Lower leg skin (tissue), 3 donors: ENCODE measurements at regions not wholly inside any gene's neighbourhood (a gene's known extent, or its start where the extent isn't known, plus 50 kb on each side); places are given as distances from the start of the nearest gene placed in this dataset.

Source experiments
- POLR2A ChIP-seq, 2 donors: fragments of 450-650 bp; IDR thresholded peaks; one replicate each; pipeline ENCODE4 v1.6.1; 2016 to 2017; ENCODE audit warnings: antibody characterized with exemption in 2 of 2, mild to moderate bottlenecking in 1 of 2, moderate library complexity in 1 of 2
- TF ChIP-seq, protein P1 (sequence below), 3 donors: fragments of 450-650 bp; IDR thresholded peaks; one replicate each; pipeline ENCODE4 v1.5.1; 2016; ENCODE audit warnings: antibody characterized with exemption in 3 of 3, mild to moderate bottlenecking in 3 of 3, moderate library complexity in 2 of 3

DNA sequence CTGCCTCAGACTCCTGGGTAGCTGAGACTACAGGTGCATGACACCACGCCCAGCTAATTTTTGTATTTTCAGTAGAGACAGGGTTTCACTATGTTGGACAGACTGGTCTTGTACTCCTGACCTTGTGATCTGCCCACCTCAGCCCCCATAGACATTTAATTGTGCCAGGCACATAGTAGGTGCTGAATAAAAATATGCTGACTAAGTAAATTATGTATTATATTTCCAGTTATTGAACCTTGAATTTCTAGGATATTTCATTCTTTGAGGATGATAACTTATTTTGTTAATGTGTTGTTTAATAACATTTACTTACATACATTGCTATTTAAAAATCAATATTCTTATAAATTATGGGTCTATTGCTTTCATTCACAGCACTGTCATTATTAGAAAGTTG lies 190.4 kb upstream of the LRRTM4 start:
- TF ChIP-seq, protein P1, sequence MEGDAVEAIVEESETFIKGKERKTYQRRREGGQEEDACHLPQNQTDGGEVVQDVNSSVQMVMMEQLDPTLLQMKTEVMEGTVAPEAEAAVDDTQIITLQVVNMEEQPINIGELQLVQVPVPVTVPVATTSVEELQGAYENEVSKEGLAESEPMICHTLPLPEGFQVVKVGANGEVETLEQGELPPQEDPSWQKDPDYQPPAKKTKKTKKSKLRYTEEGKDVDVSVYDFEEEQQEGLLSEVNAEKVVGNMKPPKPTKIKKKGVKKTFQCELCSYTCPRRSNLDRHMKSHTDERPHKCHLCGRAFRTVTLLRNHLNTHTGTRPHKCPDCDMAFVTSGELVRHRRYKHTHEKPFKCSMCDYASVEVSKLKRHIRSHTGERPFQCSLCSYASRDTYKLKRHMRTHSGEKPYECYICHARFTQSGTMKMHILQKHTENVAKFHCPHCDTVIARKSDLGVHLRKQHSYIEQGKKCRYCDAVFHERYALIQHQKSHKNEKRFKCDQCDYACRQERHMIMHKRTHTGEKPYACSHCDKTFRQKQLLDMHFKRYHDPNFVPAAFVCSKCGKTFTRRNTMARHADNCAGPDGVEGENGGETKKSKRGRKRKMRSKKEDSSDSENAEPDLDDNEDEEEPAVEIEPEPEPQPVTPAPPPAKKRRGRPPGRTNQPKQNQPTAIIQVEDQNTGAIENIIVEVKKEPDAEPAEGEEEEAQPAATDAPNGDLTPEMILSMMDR (IDR thresholded peaks at IDR 0.05), result no peak
- TF ChIP-seq POLR2A (IDR thresholded peaks at IDR 0.05), result no peak
